ENCODE measurements at regions not wholly inside any gene's neighbourhood (a gene's known extent, or its start where the extent isn't known, plus 50 kb on each side); places are given as distances from the start of the nearest gene placed in this dataset.

DNA sequence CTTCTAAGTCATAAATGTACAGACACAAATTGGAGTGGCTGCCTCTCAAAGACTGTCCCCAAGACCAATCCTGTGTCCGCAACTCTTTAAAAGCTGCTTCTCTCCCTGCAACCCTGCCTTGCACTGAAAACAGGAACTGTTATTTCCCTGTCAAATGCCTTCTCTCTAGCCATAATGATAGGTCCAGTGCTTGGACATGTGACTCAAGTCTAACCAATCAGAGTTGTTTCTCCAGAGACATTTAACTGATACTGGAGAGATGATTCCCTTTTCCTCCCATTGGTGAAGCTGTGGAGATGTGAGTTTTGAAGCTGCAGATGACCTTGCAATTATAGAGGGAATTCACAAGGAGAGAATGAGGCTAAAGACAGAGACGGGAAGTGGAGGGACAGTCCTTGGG lies 253.3 kb upstream of the CDH5 start:
- DNase-seq (ENCODE audit: low read depth in 1 of 2, low spot score in 2 of 2) (no peak), FAIRE-seq (no peak)
- Histone ChIP-seq H3K56ac (replicated peaks; ENCODE audit: insufficient read length, low read depth, low read length) (no peak overlapping the region), H3K4me1 (replicated peaks in 1 of 4; ENCODE audit: control insufficient read depth in 3 of 4, insufficient read depth in 4 of 4, low read length in 3 of 4) (no peaks in the 10 kb centered on the region), H3K27ac (ENCODE audit: low read depth, low read length) (no peak overlapping the region), H2AK5ac (ENCODE audit: low read depth, low read length) (no peak overlapping the region), H3K14ac (ENCODE audit: insufficient read length) (no peak overlapping the region), H4K20me1 (replicated peaks in 1 of 2; ENCODE audit: control insufficient read depth in 1 of 2, insufficient read depth in 2 of 2, low read length in 2 of 2) (no peaks in the 10 kb centered on the region), H2BK120ac (replicated peaks; ENCODE audit: low read depth, low read length) (no peak overlapping the region), H2BK5ac (ENCODE audit: low read depth, low read length) (no peak overlapping the region), H3K4ac (replicated peaks; ENCODE audit: insufficient read length, low read depth, low read length) (no peak overlapping the region), H3K23ac (ENCODE audit: insufficient read length) (no peak overlapping the region), H3K79me1 (ENCODE audit: low read depth, low read length) (no peaks in the 10 kb centered on the region), H4K5ac (ENCODE audit: insufficient read length, low read depth, low read length) (no peak overlapping the region), H3K23me2 (ENCODE audit: low read depth, low read length) (no peaks in the 10 kb centered on the region), H2BK12ac (ENCODE audit: low read depth, low read length) (no peak overlapping the region), H3K27me3 (replicated peaks in 1 of 4; ENCODE audit: control insufficient read depth in 3 of 4, extremely low read depth in 1 of 4, insufficient read depth in 3 of 4, low read length in 3 of 4) (no peaks in the 10 kb centered on the region), H2BK15ac (ENCODE audit: low read length) (no peak overlapping the region), H3K18ac (ENCODE audit: extremely low read depth, low read length) (no peak overlapping the region), H4K91ac (replicated peaks; ENCODE audit: insufficient read length, low read length) (no peak overlapping the region), H4K8ac (ENCODE audit: extremely low read depth, insufficient read depth, low read length) (no peak overlapping the region), H3K9ac (replicated peaks in 1 of 4; ENCODE audit: extremely low read depth in 1 of 4, low read depth in 3 of 4, low read length in 3 of 4) (no peak overlapping the region), H3K4me2 (ENCODE audit: insufficient read depth in 1 of 2, low read depth in 2 of 2, low read length in 2 of 2) (no peak overlapping the region), H3K79me2 (ENCODE audit: control insufficient read depth in 1 of 2, insufficient read depth in 2 of 2, low read length in 2 of 2) (no peaks in the 10 kb centered on the region), H3K9me3 (ENCODE audit: insufficient read depth in 2 of 2, low read depth in 1 of 2, low read length in 1 of 2) (0 out of 4 replicates have a peak, but pooled peaks cover 0 to 2% of the 10 kb centered on the region in 2 experiments), H2AFZ (ENCODE audit: low read length) (no peak overlapping the region), H3K36me3 (ENCODE audit: control insufficient read depth in 2 of 4, insufficient read depth in 4 of 4, low read length in 3 of 4) (no peaks in the 10 kb centered on the region; a peak in 1 of 8 replicates), H3K4me3 (ENCODE audit: extremely low read depth in 1 of 4, insufficient read depth in 2 of 4, low read depth in 3 of 4, low read length in 4 of 4) (no peak overlapping the region), H2BK20ac (ENCODE audit: low read length) (no peak overlapping the region)
- ChIA-PET POLR2A (ENCODE audit: partially characterized antibody) (no interaction called here), CTCF (ENCODE audit: partially characterized antibody) (interaction anchor here (0.7 to 1.2 kb wide), 2 partner anchors 10 to 11 kb away, joined by 3 read pairs; no protein-coding TSS in a partner anchor)
- WGBS, 2 experiments (ENCODE audit: extremely low coverage in 1 of 2, insufficient coverage in 1 of 2, insufficient read length in 1 of 2, insufficient replicate concordance in 2 of 2, low coverage in 1 of 2, low lambda C conversion rate in 2 of 2, missing lambda C conversion rate in 1 of 2): 88% methylated on average over 2 of the region's 2 CpGs; no CpG with 5 or more reads in 1 of the 2 experiments
- TF ChIP-seq, protein P1, sequence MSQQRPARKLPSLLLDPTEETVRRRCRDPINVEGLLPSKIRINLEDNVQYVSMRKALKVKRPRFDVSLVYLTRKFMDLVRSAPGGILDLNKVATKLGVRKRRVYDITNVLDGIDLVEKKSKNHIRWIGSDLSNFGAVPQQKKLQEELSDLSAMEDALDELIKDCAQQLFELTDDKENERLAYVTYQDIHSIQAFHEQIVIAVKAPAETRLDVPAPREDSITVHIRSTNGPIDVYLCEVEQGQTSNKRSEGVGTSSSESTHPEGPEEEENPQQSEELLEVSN (IDR thresholded peaks at IDR 0.05): no peak
- TF ChIP-seq BACH1 (IDR thresholded peaks at IDR 0.05; ENCODE audit: low read length): no peak
- TF ChIP-seq TAF7 (optimal IDR thresholded peaks at IDR 0.05; ENCODE audit: borderline replicate concordance, low read depth, low read length): no peak
- no peak for TF ChIP-seq SUZ12 (IDR thresholded peaks at IDR 0.05; ENCODE audit: low read length)
- TF ChIP-seq EZH2 (IDR thresholded peaks at IDR 0.05; ENCODE audit: low read depth, low read length, severe bottlenecking): no peak
- TF ChIP-seq, protein P2, sequence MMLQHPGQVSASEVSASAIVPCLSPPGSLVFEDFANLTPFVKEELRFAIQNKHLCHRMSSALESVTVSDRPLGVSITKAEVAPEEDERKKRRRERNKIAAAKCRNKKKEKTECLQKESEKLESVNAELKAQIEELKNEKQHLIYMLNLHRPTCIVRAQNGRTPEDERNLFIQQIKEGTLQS (IDR thresholded peaks at IDR 0.05; ENCODE audit: insufficient read depth, low read depth, low read length): no peak
- TF ChIP-seq TAF1 (IDR thresholded peaks at IDR 0.05; ENCODE audit: low read depth, low read length): no peak
- TF ChIP-seq NRF1 (IDR thresholded peaks at IDR 0.05; ENCODE audit: low read depth, low read length): no peak
- TF ChIP-seq EP300 (IDR thresholded peaks at IDR 0.05; ENCODE audit: borderline replicate concordance in 1 of 2, low read depth in 2 of 2, low read length in 2 of 2): no peak
- TF ChIP-seq BCL11A (IDR thresholded peaks at IDR 0.05; ENCODE audit: low read depth in 2 of 2, low read length in 2 of 2): no peak

All from H1 (cell line).